ENCODE measurements at regions not wholly inside any gene's neighbourhood (a gene's known extent, or its start where the extent isn't known, plus 50 kb on each side); places are given as distances from the start of the nearest gene placed in this dataset.
"Not testable (repeated sequence)": the region's sequence is repeated elsewhere in the genome, so short reads cannot be mapped to it uniquely, and the experiment has no call there.

DNA sequence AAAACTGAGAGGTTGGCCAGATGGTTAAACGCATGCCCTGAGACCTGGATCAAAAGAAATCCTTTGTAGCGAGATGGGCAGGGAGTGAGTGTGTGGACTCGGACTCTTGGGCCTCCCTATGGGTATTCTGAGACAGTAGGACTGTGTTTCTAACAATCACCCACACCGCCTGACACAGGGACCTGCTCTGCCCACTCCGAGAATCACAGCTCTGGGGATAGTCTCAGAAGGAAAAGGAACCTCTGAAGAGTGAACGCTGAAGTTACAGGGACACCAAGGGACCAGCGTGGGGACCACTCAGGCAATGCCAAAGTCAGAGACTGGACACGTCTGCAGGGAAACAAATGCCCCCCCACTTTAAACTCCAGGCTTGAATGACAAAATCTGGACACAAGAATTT lies 242.1 kb upstream of the TCERG1L start:
- Histone ChIP-seq H3K36me3 (ENCODE audit: control insufficient read depth, insufficient read depth, low read length) (no peaks in the 10 kb centered on the region), H3K27me3 (ENCODE audit: control insufficient read depth, insufficient read depth, low read length) (no peaks in the 10 kb centered on the region), H3K4me3 (ENCODE audit: low read depth, low read length) (no peak overlapping the region)
- no peak for DNase-seq (ENCODE audit: low read depth)
- TF ChIP-seq, protein P1, sequence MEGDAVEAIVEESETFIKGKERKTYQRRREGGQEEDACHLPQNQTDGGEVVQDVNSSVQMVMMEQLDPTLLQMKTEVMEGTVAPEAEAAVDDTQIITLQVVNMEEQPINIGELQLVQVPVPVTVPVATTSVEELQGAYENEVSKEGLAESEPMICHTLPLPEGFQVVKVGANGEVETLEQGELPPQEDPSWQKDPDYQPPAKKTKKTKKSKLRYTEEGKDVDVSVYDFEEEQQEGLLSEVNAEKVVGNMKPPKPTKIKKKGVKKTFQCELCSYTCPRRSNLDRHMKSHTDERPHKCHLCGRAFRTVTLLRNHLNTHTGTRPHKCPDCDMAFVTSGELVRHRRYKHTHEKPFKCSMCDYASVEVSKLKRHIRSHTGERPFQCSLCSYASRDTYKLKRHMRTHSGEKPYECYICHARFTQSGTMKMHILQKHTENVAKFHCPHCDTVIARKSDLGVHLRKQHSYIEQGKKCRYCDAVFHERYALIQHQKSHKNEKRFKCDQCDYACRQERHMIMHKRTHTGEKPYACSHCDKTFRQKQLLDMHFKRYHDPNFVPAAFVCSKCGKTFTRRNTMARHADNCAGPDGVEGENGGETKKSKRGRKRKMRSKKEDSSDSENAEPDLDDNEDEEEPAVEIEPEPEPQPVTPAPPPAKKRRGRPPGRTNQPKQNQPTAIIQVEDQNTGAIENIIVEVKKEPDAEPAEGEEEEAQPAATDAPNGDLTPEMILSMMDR (IDR thresholded peaks at IDR 0.05; ENCODE audit: insufficient read depth, low read length, poor library complexity, severe bottlenecking) = no peak

DNA sequence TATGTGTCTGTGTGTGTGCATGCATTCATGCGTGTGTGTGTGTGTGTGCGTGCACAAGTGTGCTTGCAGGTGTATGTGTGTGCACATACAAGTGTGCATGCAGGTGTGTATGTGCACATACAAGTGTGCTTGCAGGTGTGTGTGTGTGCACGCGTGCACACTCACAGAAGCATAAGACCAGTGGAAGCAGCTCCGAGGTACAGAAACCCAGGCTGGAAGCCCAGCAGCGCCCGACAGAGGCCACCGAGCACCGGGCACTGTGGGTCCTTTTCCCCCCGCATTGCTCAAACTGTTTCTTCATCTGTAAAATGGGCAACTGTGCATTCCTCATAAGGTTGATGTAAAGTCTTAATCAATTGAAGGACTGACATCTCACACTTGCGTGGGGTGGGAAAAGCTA lies 243.3 kb upstream of the TCERG1L start:
- no peak for DNase-seq (ENCODE audit: low read depth)
- H3K36me3 ChIP-seq (ENCODE audit: control insufficient read depth, insufficient read depth, low read length) = no peaks in the 10 kb centered on the region
- no peaks in the 10 kb centered on the region for H3K27me3 ChIP-seq (ENCODE audit: control insufficient read depth, insufficient read depth, low read length)
- no peak overlapping the region for H3K4me3 ChIP-seq (ENCODE audit: low read depth, low read length)
- TF ChIP-seq, protein P1 (IDR thresholded peaks at IDR 0.05; ENCODE audit: insufficient read depth, low read length, poor library complexity, severe bottlenecking) = no peak

DNA sequence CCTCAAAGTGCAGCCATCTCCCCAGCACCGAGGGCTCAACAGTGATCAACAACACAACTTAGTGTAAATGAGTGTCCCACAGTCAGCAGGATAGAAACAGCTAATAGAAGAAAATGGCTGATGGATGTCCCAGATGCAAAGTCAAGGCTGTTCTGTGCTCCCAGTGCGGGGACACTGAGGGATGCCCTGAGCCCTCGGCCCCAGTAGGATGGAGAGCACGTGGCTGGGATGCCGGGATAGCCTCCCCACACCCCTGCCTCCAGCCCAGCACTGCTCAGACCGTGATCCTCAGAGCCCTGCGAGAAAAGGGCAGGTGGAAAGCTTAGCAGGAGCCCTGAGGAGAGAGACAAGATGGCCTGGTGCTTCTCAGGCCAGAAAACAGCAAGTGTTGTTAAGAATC lies 243.9 kb upstream of the TCERG1L start:
- no peaks in the 10 kb centered on the region for H3K36me3 ChIP-seq (ENCODE audit: control insufficient read depth, insufficient read depth, low read length)
- no peak overlapping the region for H3K4me3 ChIP-seq (ENCODE audit: low read depth, low read length)
- TF ChIP-seq, protein P1 (IDR thresholded peaks at IDR 0.05; ENCODE audit: insufficient read depth, low read length, poor library complexity, severe bottlenecking) = no peak
- DNase-seq (ENCODE audit: low read depth) = no peak
- no peaks in the 10 kb centered on the region for H3K27me3 ChIP-seq (ENCODE audit: control insufficient read depth, insufficient read depth, low read length)

DNA sequence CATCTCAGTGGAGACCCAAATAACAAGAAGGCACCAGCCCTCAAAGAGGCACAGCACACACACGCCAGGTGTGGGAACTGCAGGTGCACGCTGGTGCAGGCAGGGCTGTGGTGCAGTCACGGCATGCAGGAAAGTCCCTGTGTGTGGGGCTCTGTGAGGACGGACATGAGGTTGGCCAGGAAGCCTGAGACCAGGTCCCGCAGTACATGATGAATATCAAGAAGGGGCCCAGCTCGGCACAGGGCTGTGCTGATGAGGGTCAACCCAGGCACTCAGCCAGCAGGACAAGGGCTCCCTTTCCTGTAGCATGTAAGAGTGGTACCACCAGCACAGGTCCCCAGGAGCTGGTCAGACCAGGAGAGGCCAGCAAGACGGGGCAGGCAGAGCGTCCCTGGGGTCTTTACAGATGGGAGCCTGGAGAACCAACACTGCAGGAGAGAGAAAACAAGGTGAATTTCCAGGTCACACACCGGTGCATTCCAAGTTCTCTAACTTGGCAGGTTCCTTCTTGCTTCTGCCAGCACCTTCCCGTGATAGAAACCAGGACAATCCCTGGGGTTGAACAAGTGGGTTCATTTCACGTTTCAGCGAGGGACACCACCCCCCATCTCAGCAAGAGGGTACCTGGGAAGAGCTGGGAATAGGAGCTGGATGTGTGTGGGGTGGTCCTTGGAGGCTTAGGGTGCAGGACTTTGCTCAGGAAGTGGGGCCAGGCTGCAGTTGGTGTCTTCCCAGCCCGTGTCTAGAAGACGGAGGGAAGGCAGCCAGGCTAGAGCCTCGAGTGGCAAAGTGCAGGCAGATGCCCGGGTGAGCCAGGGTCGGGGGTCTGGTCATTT lies 244.8 kb upstream of the TCERG1L start:
- H3K36me3 ChIP-seq (ENCODE audit: control insufficient read depth, insufficient read depth, low read length) = no peaks in the 10 kb centered on the region
- TF ChIP-seq, protein P1 (IDR thresholded peaks at IDR 0.05; ENCODE audit: insufficient read depth, low read length, poor library complexity, severe bottlenecking) = no peak
- no peak for DNase-seq (ENCODE audit: low read depth)
- no peak overlapping the region for H3K4me3 ChIP-seq (ENCODE audit: low read depth, low read length)
- no peaks in the 10 kb centered on the region for H3K27me3 ChIP-seq (ENCODE audit: control insufficient read depth, insufficient read depth, low read length)

DNA sequence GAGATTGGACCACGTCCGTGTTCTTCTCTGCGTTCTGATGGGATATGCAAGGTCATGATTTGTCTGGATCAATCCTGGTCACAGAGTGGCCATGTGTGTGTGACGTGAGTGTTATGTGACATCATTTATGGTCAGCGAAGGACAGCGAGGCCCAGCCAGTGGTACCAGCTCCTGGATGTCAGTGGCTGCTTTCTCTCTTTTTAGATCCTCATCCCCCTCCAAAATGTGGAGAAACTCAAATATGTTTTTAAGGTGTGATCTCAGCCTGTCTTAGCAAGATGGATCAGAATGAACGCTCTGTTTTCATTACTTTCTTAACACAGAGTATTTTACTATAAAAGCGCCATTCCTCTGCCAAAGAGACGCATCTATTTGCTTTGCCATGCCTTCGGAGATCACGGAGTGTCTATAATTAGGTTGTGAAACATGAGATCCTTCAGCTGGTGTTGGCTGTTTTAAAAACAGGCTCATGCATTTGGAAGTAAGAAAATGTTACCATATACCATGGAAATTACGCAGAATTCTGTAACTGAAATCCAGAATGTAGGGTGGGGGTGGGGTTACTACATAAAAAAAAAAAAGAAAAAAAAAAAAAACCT lies 245.5 kb upstream of the TCERG1L start:
- Histone ChIP-seq H3K4me3 (ENCODE audit: low read depth, low read length) (no peak overlapping the region), H3K36me3 (ENCODE audit: control insufficient read depth, insufficient read depth, low read length) (no peaks in the 10 kb centered on the region), H3K27me3 (ENCODE audit: control insufficient read depth, insufficient read depth, low read length) (no peaks in the 10 kb centered on the region)
- no peak for DNase-seq (ENCODE audit: low read depth)
- TF ChIP-seq, protein P1 (IDR thresholded peaks at IDR 0.05; ENCODE audit: insufficient read depth, low read length, poor library complexity, severe bottlenecking) = no peak

DNA sequence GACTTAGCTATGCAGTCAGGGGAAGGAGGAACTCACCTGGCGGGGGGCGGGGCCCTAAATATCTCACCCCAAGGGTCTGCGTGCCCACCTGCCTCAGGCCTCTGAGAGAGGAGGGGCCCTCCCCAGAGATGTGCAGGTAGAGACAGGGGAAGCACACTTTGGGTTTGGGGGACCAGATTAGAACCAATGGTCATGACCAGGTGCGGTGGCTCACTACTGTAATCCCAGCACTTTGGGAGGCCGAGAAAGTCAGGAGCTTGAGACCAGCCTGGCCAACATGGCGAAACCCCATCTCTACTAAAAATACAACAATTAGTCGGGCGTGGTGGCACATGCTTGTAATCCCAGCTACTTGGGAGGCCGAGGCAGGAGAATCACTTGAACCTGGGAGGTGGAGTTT lies 246.4 kb upstream of the TCERG1L start:
- not testable (repeated sequence) for H3K36me3 ChIP-seq (ENCODE audit: control insufficient read depth, insufficient read depth, low read length); DNase-seq (ENCODE audit: low read depth)

More for the DNA sequence above, 246.4 kb upstream of the TCERG1L start:
- H3K4me3 ChIP-seq (ENCODE audit: low read depth, low read length); H3K27me3 ChIP-seq (ENCODE audit: control insufficient read depth, insufficient read depth, low read length): not testable (repeated sequence)

Measured in kidney epithelial cell (primary cell).